ENCODE measurements at regions not wholly inside any gene's neighbourhood (a gene's known extent, or its start where the extent isn't known, plus 50 kb on each side); places are given as distances from the start of the nearest gene placed in this dataset.

DNA sequence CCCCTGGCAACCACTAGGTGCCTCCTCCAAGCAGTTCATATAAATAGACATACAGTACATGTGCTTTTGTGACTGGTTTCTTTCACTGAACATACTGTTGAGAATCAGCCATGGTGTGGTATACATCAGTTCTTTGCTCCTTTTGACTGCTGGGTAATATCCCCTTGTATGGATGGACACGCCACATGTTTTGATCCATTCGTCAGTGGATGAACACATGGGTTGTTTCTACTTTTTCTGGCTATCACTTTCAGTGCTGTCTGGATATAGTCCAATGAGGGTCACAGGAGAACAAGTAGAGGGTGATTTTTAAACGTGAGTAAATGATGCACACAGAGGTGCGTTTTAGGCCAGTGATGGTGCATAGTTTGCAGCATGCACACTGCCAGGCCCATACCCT lies 183.9 kb downstream of the FOXA2 start:
- H3K9me3 ChIP-seq (replicated peaks in 1 of 2; ENCODE audit: control insufficient read depth in 1 of 2, insufficient read depth in 1 of 2, low read length in 2 of 2) = no peaks in the 10 kb centered on the region
- no peak overlapping the region for H3K9ac ChIP-seq (ENCODE audit: insufficient read depth, low read length, poor library complexity, severe bottlenecking)
- 100% methylated on average over 2 of the region's 4 CpGs for WGBS (ENCODE audit: insufficient coverage)
- Mint-ChIP-seq H3K27ac (no peak overlapping the region), H3K4me1 (peaks cover 16% of the 10 kb centered on the region), H3K9me3 (no peaks in the 10 kb centered on the region), H3K36me3 (no peaks in the 10 kb centered on the region), H3K4me3 (no peak overlapping the region), H3K27me3 (ENCODE audit: low read depth in 3 of 3) (peaks cover 8 to 22% (median 16%) of the 10 kb centered on the region in 3 donors)
- H4K20me1 ChIP-seq (ENCODE audit: insufficient read depth, low read length) = no peaks in the 10 kb centered on the region
- TF ChIP-seq, protein P1, sequence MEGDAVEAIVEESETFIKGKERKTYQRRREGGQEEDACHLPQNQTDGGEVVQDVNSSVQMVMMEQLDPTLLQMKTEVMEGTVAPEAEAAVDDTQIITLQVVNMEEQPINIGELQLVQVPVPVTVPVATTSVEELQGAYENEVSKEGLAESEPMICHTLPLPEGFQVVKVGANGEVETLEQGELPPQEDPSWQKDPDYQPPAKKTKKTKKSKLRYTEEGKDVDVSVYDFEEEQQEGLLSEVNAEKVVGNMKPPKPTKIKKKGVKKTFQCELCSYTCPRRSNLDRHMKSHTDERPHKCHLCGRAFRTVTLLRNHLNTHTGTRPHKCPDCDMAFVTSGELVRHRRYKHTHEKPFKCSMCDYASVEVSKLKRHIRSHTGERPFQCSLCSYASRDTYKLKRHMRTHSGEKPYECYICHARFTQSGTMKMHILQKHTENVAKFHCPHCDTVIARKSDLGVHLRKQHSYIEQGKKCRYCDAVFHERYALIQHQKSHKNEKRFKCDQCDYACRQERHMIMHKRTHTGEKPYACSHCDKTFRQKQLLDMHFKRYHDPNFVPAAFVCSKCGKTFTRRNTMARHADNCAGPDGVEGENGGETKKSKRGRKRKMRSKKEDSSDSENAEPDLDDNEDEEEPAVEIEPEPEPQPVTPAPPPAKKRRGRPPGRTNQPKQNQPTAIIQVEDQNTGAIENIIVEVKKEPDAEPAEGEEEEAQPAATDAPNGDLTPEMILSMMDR (IDR thresholded peaks at IDR 0.05) = no peak
- H3K4me1 ChIP-seq (ENCODE audit: control insufficient read depth in 1 of 2, insufficient read depth in 2 of 2, low read length in 2 of 2) = peaks cover 5 to 10% of the 10 kb centered on the region in 2 donors
- DNase-seq = no peak
- no peak overlapping the region for H3K4me3 ChIP-seq (replicated peaks in 1 of 3; ENCODE audit: low read depth in 2 of 3, low read length in 3 of 3)
- H3K27ac ChIP-seq (ENCODE audit: low read depth in 1 of 2, low read length in 2 of 2) = no peak overlapping the region
- H3K79me2 ChIP-seq (ENCODE audit: insufficient read depth, low read length) = no peaks in the 10 kb centered on the region
- intact Hi-C loops (cut with micrococcal nuclease) = no loop called here
- no peak overlapping the region for H2AFZ ChIP-seq (ENCODE audit: insufficient read depth, low read depth, low read length, poor library complexity, severe bottlenecking)
- H3K36me3 ChIP-seq (replicated peaks in 1 of 2; ENCODE audit: control insufficient read depth in 1 of 2, insufficient read depth in 2 of 2, low read length in 2 of 2) = no peaks in the 10 kb centered on the region
- H3K4me2 ChIP-seq (replicated peaks; ENCODE audit: extremely low read depth, low read length, poor library complexity, severe bottlenecking) = no peak overlapping the region
- peaks cover 0 to 3% of the 10 kb centered on the region in 2 donors for H3K27me3 ChIP-seq (ENCODE audit: control insufficient read depth in 2 of 2, insufficient read depth in 2 of 2, low read length in 2 of 2)

DNA sequence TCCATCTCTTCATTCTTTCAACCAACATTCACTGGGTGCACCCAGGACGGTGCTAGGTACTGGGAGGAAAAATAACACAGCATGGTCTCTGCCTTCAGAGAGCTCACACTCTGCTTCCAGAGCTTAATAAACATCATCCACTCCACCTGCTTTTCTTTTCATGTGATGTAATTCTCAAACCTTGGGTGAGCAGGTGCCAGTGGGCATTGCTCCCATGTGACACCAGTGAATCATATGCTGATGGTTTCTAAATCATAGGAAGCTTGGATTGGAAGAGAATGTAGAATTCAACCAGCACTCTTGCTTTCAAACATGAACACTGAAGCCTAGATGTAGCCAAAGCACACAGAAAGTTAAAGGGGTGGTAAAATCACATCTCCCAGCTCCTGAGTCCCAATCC lies 189.8 kb downstream of the FOXA2 start:
- Histone ChIP-seq H3K79me2 (ENCODE audit: insufficient read depth, low read length) (no peaks in the 10 kb centered on the region), H3K9ac (ENCODE audit: insufficient read depth, low read length, poor library complexity, severe bottlenecking) (no peak overlapping the region), H3K4me3 (replicated peaks in 1 of 3; ENCODE audit: low read depth in 2 of 3, low read length in 3 of 3) (no peak overlapping the region), H3K36me3 (replicated peaks in 1 of 2; ENCODE audit: control insufficient read depth in 1 of 2, insufficient read depth in 2 of 2, low read length in 2 of 2) (no peaks in the 10 kb centered on the region), H3K9me3 (replicated peaks in 1 of 2; ENCODE audit: control insufficient read depth in 1 of 2, insufficient read depth in 1 of 2, low read length in 2 of 2) (no peaks in the 10 kb centered on the region), H2AFZ (ENCODE audit: insufficient read depth, low read depth, low read length, poor library complexity, severe bottlenecking) (no peak overlapping the region), H4K20me1 (ENCODE audit: insufficient read depth, low read length) (no peaks in the 10 kb centered on the region), H3K27ac (ENCODE audit: low read depth in 1 of 2, low read length in 2 of 2) (no peak overlapping the region), H3K4me2 (replicated peaks; ENCODE audit: extremely low read depth, low read length, poor library complexity, severe bottlenecking) (no peak overlapping the region), H3K4me1 (ENCODE audit: control insufficient read depth in 1 of 2, insufficient read depth in 2 of 2, low read length in 2 of 2) (no peaks in the 10 kb centered on the region), H3K27me3 (ENCODE audit: control insufficient read depth in 2 of 2, insufficient read depth in 2 of 2, low read length in 2 of 2) (no peaks in the 10 kb centered on the region)
- no peak overlapping the region for H3K27ac Mint-ChIP-seq
- WGBS (ENCODE audit: insufficient coverage) = 100% methylated on average over 1 of the region's 1 CpG
- H3K4me3 Mint-ChIP-seq = no peak overlapping the region
- intact Hi-C loops (cut with micrococcal nuclease) = no loop called here
- no peaks in the 10 kb centered on the region for H3K36me3 Mint-ChIP-seq
- no peaks in the 10 kb centered on the region for H3K4me1 Mint-ChIP-seq
- TF ChIP-seq, protein P1 (IDR thresholded peaks at IDR 0.05) = no peak
- no peak for DNase-seq
- H3K9me3 Mint-ChIP-seq = no peaks in the 10 kb centered on the region
- H3K27me3 Mint-ChIP-seq (ENCODE audit: low read depth in 3 of 3) = peaks cover 0 to 8% (median 0%) of the 10 kb centered on the region in 3 donors

Data from CD14-positive monocyte (primary cell).